GM10266 (cell line): ENCODE measurements at regions not wholly inside any gene's neighbourhood (a gene's known extent, or its start where the extent isn't known, plus 50 kb on each side); places are given as distances from the start of the nearest gene placed in this dataset.

ENCODE experiments used
- DNase-seq: peaks from one replicate; pipeline ENCODE4 v3.0.0; 2012; ENCODE audit errors: extremely low spot score
- CTCF ChIP-seq: IDR thresholded peaks from 2 replicates; pipeline ENCODE4 v1.5.1; 2012; ENCODE audit warnings: mild to moderate bottlenecking, low read depth; ENCODE audit not compliant: control insufficient read depth, insufficient read depth; ENCODE audit errors: missing control alignments

- no peak for TF ChIP-seq CTCF
- DNase-seq: no peak
These were observed 212.1 kb upstream of the RTL1 start for GRCh38 chr14:101115652-101116051.

GRCh38 chr14:101116065-101116464 is 212.5 kb upstream of the RTL1 start:
- DNase-seq: no peak
- TF ChIP-seq CTCF: no peak

GRCh38 chr14:101116486-101117130 is 213.1 kb upstream of the RTL1 start:
- DNase-seq: no peak

GRCh38 chr14:101117543-101117942 is 214.0 kb upstream of the RTL1 start:
- no peak for TF ChIP-seq CTCF
- no peak for DNase-seq

More at GRCh38 chr14:101116486-101117130, 213.1 kb upstream of the RTL1 start:
- no peak for TF ChIP-seq CTCF

- no peak for DNase-seq
- no peak for TF ChIP-seq CTCF
These were observed 214.7 kb upstream of the RTL1 start for GRCh38 chr14:101118233-101118632.

- DNase-seq: no peak
- TF ChIP-seq CTCF: no peak
These were observed 215.4 kb upstream of the RTL1 start for GRCh38 chr14:101118746-101119591.

- no peak for TF ChIP-seq CTCF
- no peak for DNase-seq
These were observed 216.5 kb upstream of the RTL1 start for GRCh38 chr14:101119830-101120571.
